Loucy (cell line): ENCODE measurements at regions not wholly inside any gene's neighbourhood (a gene's known extent, or its start where the extent isn't known, plus 50 kb on each side); places are given as distances from the start of the nearest gene placed in this dataset.

Experiments used
- H2AFZ ChIP-seq: fragments of 200-600 bp; sonication (generic); 2 replicates; pipeline ENCODE4 v1.6.0; 2016; ENCODE audit warnings: antibody characterized with exemption, mild to moderate bottlenecking, low read length, moderate library complexity
- H3F3A ChIP-seq: fragments of 200-600 bp; 2 replicates; pipeline ENCODE4 v1.6.0; 2016; ENCODE audit warnings: antibody characterized with exemption, low read depth, mild to moderate bottlenecking
- H3K27me3 ChIP-seq: fragments of 200-600 bp; sonication (generic); 2 replicates; pipeline ENCODE4 v1.6.1; 2014; ENCODE audit warnings: low read length, mild to moderate bottlenecking; ENCODE audit not compliant: insufficient read depth, poor library complexity, severe bottlenecking
- H3K36me3 ChIP-seq: fragments of 200-600 bp; sonication (generic); 2 replicates; pipeline ENCODE4 v1.6.1; 2016; ENCODE audit warnings: low read length; ENCODE audit not compliant: insufficient read depth
- H3K4me1 ChIP-seq: fragments of 200-600 bp; sonication (generic); 2 replicates; pipeline ENCODE4 v1.5.1; 2014; ENCODE audit warnings: low read length, mild to moderate bottlenecking; ENCODE audit not compliant: insufficient read depth, poor library complexity, severe bottlenecking
- H3K4me2 ChIP-seq: fragments of 200-600 bp; sonication (generic); 2 replicates; pipeline ENCODE4 v1.6.0; 2014; ENCODE audit warnings: antibody characterized with exemption, low read length, low read depth, mild to moderate bottlenecking; ENCODE audit not compliant: poor library complexity, severe bottlenecking
- H3K4me3 ChIP-seq: fragments of 200-600 bp; sonication (generic); 2 replicates; pipeline ENCODE4 v1.5.1; 2014; ENCODE audit warnings: low read length, mild to moderate bottlenecking, mixed read lengths; ENCODE audit not compliant: poor library complexity, severe bottlenecking
- H3K79me2 ChIP-seq: fragments of 200-600 bp; sonication (generic); 2 replicates; pipeline ENCODE4 v1.6.1; 2014; ENCODE audit warnings: low read length; ENCODE audit not compliant: insufficient read depth
- H3K9ac ChIP-seq: fragments of 200-600 bp; sonication (generic); 2 replicates; pipeline ENCODE4 v1.6.0; 2014; ENCODE audit warnings: mild to moderate bottlenecking, low read depth, low read length, moderate library complexity; ENCODE audit not compliant: poor library complexity, severe bottlenecking
- H3K9me2 ChIP-seq: fragments of 200-600 bp; sonication (generic); replicated peaks from 2 replicates; pipeline ENCODE4 v1.6.1; 2016; ENCODE audit warnings: low read depth, low read length, mixed read lengths
- H3K9me3 ChIP-seq: fragments of 200-600 bp; sonication (generic); 2 replicates; pipeline ENCODE4 v1.6.1; 2014; ENCODE audit warnings: mild to moderate bottlenecking, antibody characterized with exemption, low read length, low read depth; ENCODE audit not compliant: insufficient read depth
- H4K20me1 ChIP-seq: fragments of 200-600 bp; sonication (generic); 2 replicates; pipeline ENCODE4 v1.6.0; 2014; ENCODE audit warnings: antibody characterized with exemption, low read length, mild to moderate bottlenecking; ENCODE audit not compliant: insufficient read depth, poor library complexity, severe bottlenecking
- EZH2phosphoT487 ChIP-seq: fragments of 200-600 bp; IDR thresholded peaks from 2 replicates; pipeline ENCODE4 v1.6.1; 2018; ENCODE audit warnings: antibody characterized with exemption, mild to moderate bottlenecking, moderate library complexity, borderline replicate concordance
- TF ChIP-seq, protein P1 (sequence below): fragments of 200-600 bp; sonication (generic); conservative IDR thresholded peaks from 2 replicates; pipeline ENCODE4 v1.5.1; 2014; ENCODE audit warnings: mild to moderate bottlenecking, antibody characterized with exemption, low read length

- H3K9ac ChIP-seq: no peak overlapping the region
- no peak overlapping the region for H2AFZ ChIP-seq
- no peaks in the 10 kb centered on the region for H3F3A ChIP-seq
- H3K4me3 ChIP-seq: no peak overlapping the region
- no peaks in the 10 kb centered on the region for H3K79me2 ChIP-seq
- no peaks in the 10 kb centered on the region for H3K9me3 ChIP-seq
- H3K4me2 ChIP-seq: no peak overlapping the region
- TF ChIP-seq, protein P1, sequence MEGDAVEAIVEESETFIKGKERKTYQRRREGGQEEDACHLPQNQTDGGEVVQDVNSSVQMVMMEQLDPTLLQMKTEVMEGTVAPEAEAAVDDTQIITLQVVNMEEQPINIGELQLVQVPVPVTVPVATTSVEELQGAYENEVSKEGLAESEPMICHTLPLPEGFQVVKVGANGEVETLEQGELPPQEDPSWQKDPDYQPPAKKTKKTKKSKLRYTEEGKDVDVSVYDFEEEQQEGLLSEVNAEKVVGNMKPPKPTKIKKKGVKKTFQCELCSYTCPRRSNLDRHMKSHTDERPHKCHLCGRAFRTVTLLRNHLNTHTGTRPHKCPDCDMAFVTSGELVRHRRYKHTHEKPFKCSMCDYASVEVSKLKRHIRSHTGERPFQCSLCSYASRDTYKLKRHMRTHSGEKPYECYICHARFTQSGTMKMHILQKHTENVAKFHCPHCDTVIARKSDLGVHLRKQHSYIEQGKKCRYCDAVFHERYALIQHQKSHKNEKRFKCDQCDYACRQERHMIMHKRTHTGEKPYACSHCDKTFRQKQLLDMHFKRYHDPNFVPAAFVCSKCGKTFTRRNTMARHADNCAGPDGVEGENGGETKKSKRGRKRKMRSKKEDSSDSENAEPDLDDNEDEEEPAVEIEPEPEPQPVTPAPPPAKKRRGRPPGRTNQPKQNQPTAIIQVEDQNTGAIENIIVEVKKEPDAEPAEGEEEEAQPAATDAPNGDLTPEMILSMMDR: no peak
- no peak for TF ChIP-seq EZH2phosphoT487
- no peaks in the 10 kb centered on the region for H3K9me2 ChIP-seq
- peaks cover 20% of the 10 kb centered on the region for H3K27me3 ChIP-seq
- H3K4me1 ChIP-seq: no peaks in the 10 kb centered on the region
- H3K36me3 ChIP-seq: no peaks in the 10 kb centered on the region
- no peaks in the 10 kb centered on the region for H4K20me1 ChIP-seq
These were observed 61.2 kb upstream of the PROK2 start for GRCh38 chr3:71846185-71846584.

DNA sequence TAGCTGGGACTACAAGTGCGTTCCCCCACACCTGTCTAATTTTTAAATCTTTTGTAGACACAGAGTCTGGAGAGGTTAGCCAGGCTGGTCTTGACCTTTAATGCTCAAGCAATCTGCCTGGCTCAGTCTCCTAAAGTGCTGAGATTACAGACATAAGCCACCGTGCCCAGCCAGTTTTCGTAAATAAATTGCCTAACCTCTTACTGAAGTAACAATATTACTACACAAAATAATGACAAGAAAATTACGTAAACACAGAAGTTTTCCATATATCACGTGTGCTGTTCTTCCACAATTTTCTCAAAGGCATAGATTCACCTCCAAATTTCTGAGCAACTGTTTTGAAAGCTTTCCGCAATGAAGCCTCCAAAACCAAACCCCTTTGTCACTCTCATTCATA lies 58.1 kb upstream of the PROK2 start:
- no peak overlapping the region for H3K9ac ChIP-seq
- no peaks in the 10 kb centered on the region for H3K9me3 ChIP-seq
- no peak overlapping the region for H3K4me2 ChIP-seq
- no peaks in the 10 kb centered on the region for H3K79me2 ChIP-seq
- TF ChIP-seq, protein P1: no peak
- TF ChIP-seq EZH2phosphoT487: no peak
- H3F3A ChIP-seq: no peaks in the 10 kb centered on the region
- H3K4me1 ChIP-seq: no peaks in the 10 kb centered on the region
- H3K27me3 ChIP-seq: peaks cover 15% of the 10 kb centered on the region
- H4K20me1 ChIP-seq: no peaks in the 10 kb centered on the region
- no peak overlapping the region for H3K4me3 ChIP-seq
- no peaks in the 10 kb centered on the region for H3K9me2 ChIP-seq
- H3K36me3 ChIP-seq: no peaks in the 10 kb centered on the region
- H2AFZ ChIP-seq: no peak overlapping the region

GRCh38 chr3:71838406-71838805 lies 53.5 kb upstream of the PROK2 start:
- no peaks in the 10 kb centered on the region for H3K27me3 ChIP-seq
- H3K9me3 ChIP-seq: no peaks in the 10 kb centered on the region
- no peaks in the 10 kb centered on the region for H3K79me2 ChIP-seq
- H3F3A ChIP-seq: no peaks in the 10 kb centered on the region
- H3K4me2 ChIP-seq: no peak overlapping the region
- no peaks in the 10 kb centered on the region for H3K9me2 ChIP-seq
- TF ChIP-seq EZH2phosphoT487: no peak
- TF ChIP-seq, protein P1: no peak
- no peaks in the 10 kb centered on the region for H3K4me1 ChIP-seq
- no peak overlapping the region for H2AFZ ChIP-seq
- H3K4me3 ChIP-seq: no peak overlapping the region
- no peak overlapping the region for H3K9ac ChIP-seq
- no peaks in the 10 kb centered on the region for H4K20me1 ChIP-seq
- H3K36me3 ChIP-seq: no peaks in the 10 kb centered on the region
